D721Med (cell line): ENCODE measurements at regions not wholly inside any gene's neighbourhood (a gene's known extent, or its start where the extent isn't known, plus 50 kb on each side); places are given as distances from the start of the nearest gene placed in this dataset.

Source experiments
- DNase-seq: peaks from one replicate; pipeline ENCODE4 v3.0.0; 2011; ENCODE audit warnings: low spot score; ENCODE audit not compliant: insufficient read length
- FAIRE-seq: peaks from 2 replicates; lab custom pipeline; 2011; peaks lifted over from hg19 to GRCh38; lab: Jason Lieb, UNC
- TF ChIP-seq, protein P1 (sequence below): IDR thresholded peaks from 2 replicates; pipeline ENCODE4 v1.5.1; 2012; ENCODE audit warnings: mild to moderate bottlenecking, control low read depth; ENCODE audit not compliant: insufficient read depth; ENCODE audit errors: missing control alignments

DNA sequence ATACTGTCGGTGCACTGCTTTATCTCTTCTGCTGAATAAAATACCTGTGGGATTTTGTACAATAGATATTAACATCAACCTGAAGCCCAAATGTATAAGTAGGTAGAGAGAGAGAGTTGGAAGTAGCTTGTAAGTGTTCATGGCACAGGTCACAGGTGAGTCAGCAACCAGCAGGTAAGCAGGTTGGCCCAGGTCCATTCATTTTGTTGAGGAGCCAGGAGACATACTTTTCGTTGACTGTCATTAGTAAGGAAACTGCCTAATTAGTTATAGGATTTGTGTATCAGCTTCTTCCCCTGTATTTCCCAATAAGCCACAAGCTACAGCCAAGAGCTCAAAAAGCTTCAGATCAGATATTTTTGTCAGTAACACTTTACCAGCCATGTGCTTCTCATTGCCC lies 650.8 kb downstream of the IRX1 start:
- no peak for DNase-seq
- TF ChIP-seq, protein P1, sequence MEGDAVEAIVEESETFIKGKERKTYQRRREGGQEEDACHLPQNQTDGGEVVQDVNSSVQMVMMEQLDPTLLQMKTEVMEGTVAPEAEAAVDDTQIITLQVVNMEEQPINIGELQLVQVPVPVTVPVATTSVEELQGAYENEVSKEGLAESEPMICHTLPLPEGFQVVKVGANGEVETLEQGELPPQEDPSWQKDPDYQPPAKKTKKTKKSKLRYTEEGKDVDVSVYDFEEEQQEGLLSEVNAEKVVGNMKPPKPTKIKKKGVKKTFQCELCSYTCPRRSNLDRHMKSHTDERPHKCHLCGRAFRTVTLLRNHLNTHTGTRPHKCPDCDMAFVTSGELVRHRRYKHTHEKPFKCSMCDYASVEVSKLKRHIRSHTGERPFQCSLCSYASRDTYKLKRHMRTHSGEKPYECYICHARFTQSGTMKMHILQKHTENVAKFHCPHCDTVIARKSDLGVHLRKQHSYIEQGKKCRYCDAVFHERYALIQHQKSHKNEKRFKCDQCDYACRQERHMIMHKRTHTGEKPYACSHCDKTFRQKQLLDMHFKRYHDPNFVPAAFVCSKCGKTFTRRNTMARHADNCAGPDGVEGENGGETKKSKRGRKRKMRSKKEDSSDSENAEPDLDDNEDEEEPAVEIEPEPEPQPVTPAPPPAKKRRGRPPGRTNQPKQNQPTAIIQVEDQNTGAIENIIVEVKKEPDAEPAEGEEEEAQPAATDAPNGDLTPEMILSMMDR = no peak
- no peak for FAIRE-seq

DNA sequence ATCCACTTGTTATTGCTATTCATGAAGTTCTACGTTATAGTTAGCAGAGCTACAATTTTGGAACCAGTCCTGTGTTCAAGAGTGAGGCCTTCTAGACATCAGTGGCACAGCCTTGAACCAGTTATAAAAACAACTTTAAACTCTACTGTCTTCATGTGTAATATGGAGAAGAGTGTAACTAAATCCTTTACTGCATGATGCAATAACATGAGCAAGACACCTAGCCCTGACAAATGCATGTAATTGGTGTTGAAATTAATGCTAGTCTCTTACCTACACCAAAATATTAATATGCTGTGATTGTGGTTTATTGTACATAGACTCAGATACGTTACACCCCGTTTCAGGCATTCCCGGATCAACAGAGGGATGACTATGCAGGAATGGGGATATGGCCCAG lies 654.6 kb downstream of the IRX1 start:
- DNase-seq (no peak), FAIRE-seq (no peak)
- TF ChIP-seq, protein P1 = no peak

DNA sequence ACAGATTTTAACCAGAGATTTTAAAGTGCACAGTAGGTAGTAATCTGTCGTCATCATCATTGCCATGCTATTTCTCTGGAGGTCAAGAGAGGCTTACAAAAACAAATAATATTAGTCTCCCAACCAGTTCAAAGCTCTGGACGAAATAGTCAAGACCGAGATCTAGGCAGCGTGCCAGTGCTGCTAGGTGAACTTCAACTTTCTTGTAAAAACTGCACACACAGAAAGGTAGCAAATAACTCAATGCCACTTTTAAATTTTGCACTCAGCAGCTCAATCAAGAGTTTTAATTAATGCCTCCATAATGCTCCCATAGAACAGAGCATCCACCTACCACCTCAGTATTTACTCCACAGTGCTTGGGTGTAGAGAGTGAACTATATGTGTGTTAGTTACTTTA lies 656.8 kb downstream of the IRX1 start:
- TF ChIP-seq, protein P1 = no peak
- FAIRE-seq (no peak), DNase-seq (no peak)

DNA sequence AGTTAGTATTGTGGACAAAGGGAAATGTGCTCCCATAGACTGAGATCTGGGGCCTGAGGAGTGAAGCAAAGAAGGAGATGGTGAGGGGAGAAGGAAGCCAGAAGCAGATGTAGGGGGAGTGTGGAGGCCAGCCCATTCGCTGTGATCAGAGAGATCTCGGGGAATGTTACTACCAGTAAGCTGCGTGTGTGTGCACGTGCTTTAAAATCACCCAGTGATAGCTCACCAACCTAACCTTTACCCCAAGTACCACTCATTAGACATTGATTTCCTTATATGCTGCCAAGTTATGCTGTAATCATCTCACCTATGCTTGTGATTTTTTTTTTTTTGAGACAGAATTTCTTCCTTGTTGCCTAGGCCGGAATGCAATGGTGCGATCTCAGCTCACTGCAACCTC lies 659.1 kb downstream of the IRX1 start:
- TF ChIP-seq, protein P1 = no peak
- FAIRE-seq (no peak), DNase-seq (no peak)

DNA sequence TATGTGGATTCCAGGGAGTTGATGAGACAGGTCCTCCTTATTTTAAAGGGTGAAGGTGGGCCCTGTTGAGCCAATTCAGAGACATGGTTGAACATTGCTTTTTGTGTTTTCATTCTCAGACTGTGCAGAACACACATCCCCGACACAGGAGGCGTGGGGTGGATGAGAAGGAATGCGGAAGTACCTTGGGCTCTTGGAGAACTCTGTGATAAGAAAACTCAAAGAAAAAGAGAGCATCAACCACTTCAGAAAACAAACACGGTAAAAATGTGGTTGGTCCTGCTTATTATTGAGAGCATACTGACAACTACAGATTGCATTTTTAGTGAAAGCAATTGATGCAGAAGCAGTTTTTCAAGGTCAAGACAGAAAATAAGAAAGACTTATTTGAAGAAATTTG lies 659.8 kb downstream of the IRX1 start:
- FAIRE-seq = no peak
- no peak for DNase-seq

DNA sequence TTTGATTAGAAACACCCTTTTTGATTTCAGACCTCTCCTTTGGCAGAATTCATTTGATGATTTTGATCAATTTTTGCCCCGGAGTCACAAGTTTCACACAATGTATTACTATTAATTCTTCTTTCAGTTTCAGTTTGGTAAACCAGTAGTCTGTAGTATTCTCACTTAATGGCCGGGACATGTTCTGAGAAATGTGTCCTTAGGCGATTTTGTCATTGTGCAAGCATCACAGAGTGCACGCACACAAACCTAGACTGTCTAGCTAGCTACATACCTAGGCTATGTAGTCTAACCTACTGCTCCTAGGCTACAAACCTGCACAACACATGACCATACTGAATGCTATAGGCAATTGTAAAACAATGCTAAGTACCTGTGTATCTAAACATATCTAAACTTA lies 662.5 kb downstream of the IRX1 start:
- DNase-seq (no peak), FAIRE-seq (no peak)
- TF ChIP-seq, protein P1 = no peak

More for the DNA sequence above, 659.8 kb downstream of the IRX1 start:
- TF ChIP-seq, protein P1 = no peak

DNA sequence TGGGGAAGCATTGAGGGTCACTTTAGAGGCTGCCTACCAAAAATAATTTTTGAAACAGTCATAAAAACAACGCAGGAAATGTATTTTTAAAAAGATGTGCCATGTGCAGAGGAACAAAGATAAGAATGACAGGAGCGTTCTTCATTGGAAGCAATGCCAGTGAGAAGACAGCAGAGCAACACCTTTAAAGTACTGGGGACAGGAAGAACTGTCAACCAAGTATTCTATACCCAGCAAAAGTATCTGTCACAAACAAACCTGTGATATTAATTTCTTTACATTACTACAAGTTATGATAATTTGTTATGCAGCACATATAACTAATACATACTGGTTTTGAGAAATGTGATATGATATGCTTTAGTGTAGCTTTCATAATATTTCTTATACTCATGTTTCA lies 675.6 kb downstream of the IRX1 start:
- FAIRE-seq = no peak
- TF ChIP-seq, protein P1 = no peak
- no peak for DNase-seq
